GM23338 (cell line): ENCODE measurements at regions not wholly inside any gene's neighbourhood (a gene's known extent, or its start where the extent isn't known, plus 50 kb on each side); places are given as distances from the start of the nearest gene placed in this dataset.

Source experiments
- ATAC-seq: fragments of 200-7000 bp; cut with Tn5 transposase; 3 replicates; pipeline ENCODE4 v1.9.1; 2020
- DNase-seq: peaks from one replicate; pipeline ENCODE4 v3.0.0-alpha.2; 2015; ENCODE audit warnings: low spot score
- H2AFZ ChIP-seq: fragments of 200-600 bp; sonication (generic); 2 replicates; pipeline ENCODE4 v1.8.0; 2016; ENCODE audit warnings: antibody characterized with exemption, mild to moderate bottlenecking, moderate library complexity
- H3F3A ChIP-seq: fragments of 200-600 bp; sonication (generic); replicated peaks from 2 replicates; pipeline ENCODE4 v1.8.0; 2017; ENCODE audit warnings: antibody characterized with exemption, mixed run types, low read depth
- H3K27ac ChIP-seq: fragments of 200-600 bp; sonication (generic); 2 replicates; pipeline ENCODE4 v1.6.1; 2016; ENCODE audit warnings: low read depth
- H3K27me3 ChIP-seq: fragments of 200-600 bp; sonication (generic); 2 replicates; pipeline ENCODE4 v1.8.0; 2016; ENCODE audit warnings: mild to moderate bottlenecking, mixed run types, moderate library complexity; ENCODE audit not compliant: insufficient read depth
- H3K36me3 ChIP-seq: fragments of 200-600 bp; sonication (generic); 2 replicates; pipeline ENCODE4 v1.8.0; 2016; ENCODE audit warnings: mild to moderate bottlenecking; ENCODE audit not compliant: insufficient read depth
- H3K4me1 ChIP-seq: fragments of 200-600 bp; sonication (generic); 2 replicates; pipeline ENCODE4 v1.8.0; 2016; ENCODE audit warnings: mild to moderate bottlenecking, moderate library complexity; ENCODE audit not compliant: insufficient read depth
- H3K4me2 ChIP-seq: fragments of 200-600 bp; sonication (generic); 2 replicates; pipeline ENCODE4 v1.7.1; 2017; ENCODE audit warnings: mixed run types
- H3K4me3 ChIP-seq: fragments of 200-600 bp; sonication (generic); 2 replicates; pipeline ENCODE4 v1.6.1; 2016; ENCODE audit warnings: mixed run types
- H3K79me2 ChIP-seq: fragments of 200-600 bp; sonication (generic); replicated peaks from 2 replicates; pipeline ENCODE4 v1.8.0; 2017; ENCODE audit warnings: mild to moderate bottlenecking; ENCODE audit not compliant: insufficient read depth
- H3K9me2 ChIP-seq: fragments of 200-600 bp; sonication (generic); 2 replicates; pipeline ENCODE4 v1.8.0; 2017; ENCODE audit not compliant: insufficient read depth
- H4K20me1 ChIP-seq: fragments of 200-600 bp; sonication (generic); replicated peaks from 2 replicates; pipeline ENCODE4 v1.8.0; 2017; ENCODE audit warnings: mild to moderate bottlenecking; ENCODE audit not compliant: insufficient read depth
- H3K27ac Mint-ChIP-seq: 2 replicates; pipeline ENCODE4 v1.8.0; 2020; ENCODE audit warnings: inconsistent platforms, mild to moderate bottlenecking, moderate library complexity, mixed read lengths
- H3K27me3 Mint-ChIP-seq: 3 replicates; pipeline ENCODE4 v1.8.0; 2022; ENCODE audit warnings: low read depth, mild to moderate bottlenecking, moderate library complexity, mixed read lengths, inconsistent platforms; ENCODE audit not compliant: insufficient read depth, poor library complexity
- H3K36me3 Mint-ChIP-seq: 3 replicates; pipeline ENCODE4 v1.8.0; 2021; ENCODE audit warnings: low read depth, mild to moderate bottlenecking, inconsistent platforms, moderate library complexity, mixed read lengths
- H3K4me1 Mint-ChIP-seq: 3 replicates; pipeline ENCODE4 v1.8.0; 2020; ENCODE audit warnings: mild to moderate bottlenecking, inconsistent platforms, mixed read lengths
- H3K4me3 Mint-ChIP-seq: 3 replicates; pipeline ENCODE4 v1.8.0; 2021; ENCODE audit warnings: moderate library complexity, mild to moderate bottlenecking, inconsistent platforms, mixed read lengths
- H3K9me3 Mint-ChIP-seq: 3 replicates; pipeline ENCODE4 v1.8.0; 2020; ENCODE audit warnings: moderate library complexity, mild to moderate bottlenecking, inconsistent platforms, mixed read lengths
- CREB1 ChIP-seq: fragments of 250-450 bp; sonication (Bioruptor Pico); IDR thresholded peaks from 2 replicates; pipeline ENCODE4 v1.5.0; 2020; ENCODE audit warnings: low read depth, mild to moderate bottlenecking, moderate library complexity
- EZH2 ChIP-seq: fragments of 200-600 bp; sonication (generic); IDR thresholded peaks from one replicate; pipeline ENCODE4 v1.8.0; 2017; ENCODE audit warnings: antibody characterized with exemption, mild to moderate bottlenecking, low read depth; ENCODE audit not compliant: unreplicated experiment
- EZH2phosphoT487 ChIP-seq: fragments of 200-600 bp; sonication (generic); IDR thresholded peaks from one replicate; pipeline ENCODE4 v1.8.1; 2018; ENCODE audit warnings: antibody characterized with exemption; ENCODE audit not compliant: unreplicated experiment
- JUNB ChIP-seq: IDR thresholded peaks from one replicate; pipeline ENCODE4 v1.6.1; 2016; ENCODE audit warnings: antibody characterized with exemption; ENCODE audit not compliant: unreplicated experiment
- NANOG ChIP-seq: IDR thresholded peaks from 2 replicates; pipeline ENCODE4 v1.6.1; 2016; ENCODE audit warnings: antibody characterized with exemption, borderline replicate concordance
- POLR2AphosphoS5 ChIP-seq: IDR thresholded peaks from 2 replicates; pipeline ENCODE4 v1.6.1; 2016; ENCODE audit warnings: antibody characterized with exemption, low read depth
- STAT1 ChIP-seq: IDR thresholded peaks from one replicate; pipeline ENCODE4 v1.6.1; 2016; ENCODE audit warnings: antibody characterized with exemption; ENCODE audit not compliant: unreplicated experiment
- ZNF114 ChIP-seq: fragments of 250-450 bp; sonication (Bioruptor Pico); IDR thresholded peaks from 2 replicates; pipeline ENCODE4 v1.5.0; 2020; ENCODE audit warnings: mild to moderate bottlenecking, moderate library complexity
- ZNF331 ChIP-seq: fragments of 250-450 bp; sonication (Bioruptor Pico); IDR thresholded peaks from 2 replicates; pipeline ENCODE4 v1.5.0; 2020; ENCODE audit warnings: low read depth, mild to moderate bottlenecking, moderate library complexity
- TF ChIP-seq, protein P1 (sequence below): IDR thresholded peaks from 2 replicates; pipeline ENCODE4 v1.6.1; 2016; ENCODE audit warnings: antibody characterized with exemption
- TF ChIP-seq, protein P2 (sequence below): IDR thresholded peaks from one replicate; pipeline ENCODE4 v1.6.1; 2018; ENCODE audit warnings: antibody characterized with exemption; ENCODE audit not compliant: unreplicated experiment
- TF ChIP-seq, protein P3 (sequence below): fragments of 250-450 bp; sonication (Bioruptor Pico); IDR thresholded peaks from 2 replicates; pipeline ENCODE4 v1.5.0; 2020; ENCODE audit warnings: mild to moderate bottlenecking, moderate library complexity
- TF ChIP-seq, protein P4 (sequence below), 2 experiments: fragments of 200-600 bp in 1 of 2; sonication (generic) in 1 of 2; conservative IDR thresholded peaks; 2 replicates each; pipeline versions ENCODE4 v1.5.1 to v1.6.1; 2016 to 2017; ENCODE audit warnings: antibody characterized with exemption in 2 of 2, low read depth in 2 of 2, mild to moderate bottlenecking in 2 of 2, moderate library complexity in 1 of 2

DNA sequence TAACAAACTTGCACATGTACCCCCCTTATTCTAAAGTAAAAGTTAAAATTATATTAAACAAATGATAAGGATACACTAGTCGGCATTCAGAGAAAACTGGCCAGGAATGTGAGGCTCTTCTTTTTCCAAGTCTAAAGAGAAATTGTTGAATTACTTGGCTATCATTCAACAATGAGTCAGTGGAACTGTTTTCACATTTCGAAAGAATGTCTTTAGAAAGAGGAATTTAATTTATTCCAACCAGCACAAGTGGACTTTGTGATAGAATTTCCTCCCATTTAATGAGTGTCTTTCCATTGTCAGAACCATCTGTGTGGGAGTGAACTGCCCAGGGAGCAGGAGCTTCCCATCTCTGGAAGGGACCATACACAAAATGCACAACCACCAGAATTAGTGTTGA is 792.2 kb downstream of the EPHA4 start:
- no peaks in the 10 kb centered on the region for H3F3A ChIP-seq
- ATAC-seq (no peak), DNase-seq (no peak)
- no peaks in the 10 kb centered on the region for H3K4me1 ChIP-seq
- Mint-ChIP-seq H3K27me3 (peaks cover 2% of the 10 kb centered on the region), H3K36me3 (no peaks in the 10 kb centered on the region; the same call in 2 of the 3 replicates), H3K27ac (no peak overlapping the region), H3K4me3 (no peak overlapping the region), H3K9me3 (no peaks in the 10 kb centered on the region; the same call in 1 of the 3 replicates), H3K4me1 (peaks cover 20% of the 10 kb centered on the region)
- no peaks in the 10 kb centered on the region for H3K36me3 ChIP-seq
- no peaks in the 10 kb centered on the region for H3K79me2 ChIP-seq
- H3K27me3 ChIP-seq = peaks cover 2% of the 10 kb centered on the region; the same call in 1 of the 2 replicates
- H4K20me1 ChIP-seq = no peaks in the 10 kb centered on the region
- no peak overlapping the region for H3K27ac ChIP-seq
- no peak overlapping the region for H3K4me3 ChIP-seq
- H3K9me2 ChIP-seq = no peaks in the 10 kb centered on the region
- no peak overlapping the region for H2AFZ ChIP-seq
- no peak overlapping the region for H3K4me2 ChIP-seq
- TF ChIP-seq STAT1 (no peak), EZH2phosphoT487 (no peak), NANOG (no peak), POLR2AphosphoS5 (no peak), EZH2 (no peak), CREB1 (no peak), ZNF331 (CRISPR knock-in tag) (no peak), ZNF114 (CRISPR knock-in tag) (no peak), JUNB (no peak)
- TF ChIP-seq, protein P1, sequence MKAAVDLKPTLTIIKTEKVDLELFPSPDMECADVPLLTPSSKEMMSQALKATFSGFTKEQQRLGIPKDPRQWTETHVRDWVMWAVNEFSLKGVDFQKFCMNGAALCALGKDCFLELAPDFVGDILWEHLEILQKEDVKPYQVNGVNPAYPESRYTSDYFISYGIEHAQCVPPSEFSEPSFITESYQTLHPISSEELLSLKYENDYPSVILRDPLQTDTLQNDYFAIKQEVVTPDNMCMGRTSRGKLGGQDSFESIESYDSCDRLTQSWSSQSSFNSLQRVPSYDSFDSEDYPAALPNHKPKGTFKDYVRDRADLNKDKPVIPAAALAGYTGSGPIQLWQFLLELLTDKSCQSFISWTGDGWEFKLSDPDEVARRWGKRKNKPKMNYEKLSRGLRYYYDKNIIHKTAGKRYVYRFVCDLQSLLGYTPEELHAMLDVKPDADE = no peak
- TF ChIP-seq, protein P2, sequence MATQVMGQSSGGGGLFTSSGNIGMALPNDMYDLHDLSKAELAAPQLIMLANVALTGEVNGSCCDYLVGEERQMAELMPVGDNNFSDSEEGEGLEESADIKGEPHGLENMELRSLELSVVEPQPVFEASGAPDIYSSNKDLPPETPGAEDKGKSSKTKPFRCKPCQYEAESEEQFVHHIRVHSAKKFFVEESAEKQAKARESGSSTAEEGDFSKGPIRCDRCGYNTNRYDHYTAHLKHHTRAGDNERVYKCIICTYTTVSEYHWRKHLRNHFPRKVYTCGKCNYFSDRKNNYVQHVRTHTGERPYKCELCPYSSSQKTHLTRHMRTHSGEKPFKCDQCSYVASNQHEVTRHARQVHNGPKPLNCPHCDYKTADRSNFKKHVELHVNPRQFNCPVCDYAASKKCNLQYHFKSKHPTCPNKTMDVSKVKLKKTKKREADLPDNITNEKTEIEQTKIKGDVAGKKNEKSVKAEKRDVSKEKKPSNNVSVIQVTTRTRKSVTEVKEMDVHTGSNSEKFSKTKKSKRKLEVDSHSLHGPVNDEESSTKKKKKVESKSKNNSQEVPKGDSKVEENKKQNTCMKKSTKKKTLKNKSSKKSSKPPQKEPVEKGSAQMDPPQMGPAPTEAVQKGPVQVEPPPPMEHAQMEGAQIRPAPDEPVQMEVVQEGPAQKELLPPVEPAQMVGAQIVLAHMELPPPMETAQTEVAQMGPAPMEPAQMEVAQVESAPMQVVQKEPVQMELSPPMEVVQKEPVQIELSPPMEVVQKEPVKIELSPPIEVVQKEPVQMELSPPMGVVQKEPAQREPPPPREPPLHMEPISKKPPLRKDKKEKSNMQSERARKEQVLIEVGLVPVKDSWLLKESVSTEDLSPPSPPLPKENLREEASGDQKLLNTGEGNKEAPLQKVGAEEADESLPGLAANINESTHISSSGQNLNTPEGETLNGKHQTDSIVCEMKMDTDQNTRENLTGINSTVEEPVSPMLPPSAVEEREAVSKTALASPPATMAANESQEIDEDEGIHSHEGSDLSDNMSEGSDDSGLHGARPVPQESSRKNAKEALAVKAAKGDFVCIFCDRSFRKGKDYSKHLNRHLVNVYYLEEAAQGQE = no peak
- TF ChIP-seq, protein P3, sequence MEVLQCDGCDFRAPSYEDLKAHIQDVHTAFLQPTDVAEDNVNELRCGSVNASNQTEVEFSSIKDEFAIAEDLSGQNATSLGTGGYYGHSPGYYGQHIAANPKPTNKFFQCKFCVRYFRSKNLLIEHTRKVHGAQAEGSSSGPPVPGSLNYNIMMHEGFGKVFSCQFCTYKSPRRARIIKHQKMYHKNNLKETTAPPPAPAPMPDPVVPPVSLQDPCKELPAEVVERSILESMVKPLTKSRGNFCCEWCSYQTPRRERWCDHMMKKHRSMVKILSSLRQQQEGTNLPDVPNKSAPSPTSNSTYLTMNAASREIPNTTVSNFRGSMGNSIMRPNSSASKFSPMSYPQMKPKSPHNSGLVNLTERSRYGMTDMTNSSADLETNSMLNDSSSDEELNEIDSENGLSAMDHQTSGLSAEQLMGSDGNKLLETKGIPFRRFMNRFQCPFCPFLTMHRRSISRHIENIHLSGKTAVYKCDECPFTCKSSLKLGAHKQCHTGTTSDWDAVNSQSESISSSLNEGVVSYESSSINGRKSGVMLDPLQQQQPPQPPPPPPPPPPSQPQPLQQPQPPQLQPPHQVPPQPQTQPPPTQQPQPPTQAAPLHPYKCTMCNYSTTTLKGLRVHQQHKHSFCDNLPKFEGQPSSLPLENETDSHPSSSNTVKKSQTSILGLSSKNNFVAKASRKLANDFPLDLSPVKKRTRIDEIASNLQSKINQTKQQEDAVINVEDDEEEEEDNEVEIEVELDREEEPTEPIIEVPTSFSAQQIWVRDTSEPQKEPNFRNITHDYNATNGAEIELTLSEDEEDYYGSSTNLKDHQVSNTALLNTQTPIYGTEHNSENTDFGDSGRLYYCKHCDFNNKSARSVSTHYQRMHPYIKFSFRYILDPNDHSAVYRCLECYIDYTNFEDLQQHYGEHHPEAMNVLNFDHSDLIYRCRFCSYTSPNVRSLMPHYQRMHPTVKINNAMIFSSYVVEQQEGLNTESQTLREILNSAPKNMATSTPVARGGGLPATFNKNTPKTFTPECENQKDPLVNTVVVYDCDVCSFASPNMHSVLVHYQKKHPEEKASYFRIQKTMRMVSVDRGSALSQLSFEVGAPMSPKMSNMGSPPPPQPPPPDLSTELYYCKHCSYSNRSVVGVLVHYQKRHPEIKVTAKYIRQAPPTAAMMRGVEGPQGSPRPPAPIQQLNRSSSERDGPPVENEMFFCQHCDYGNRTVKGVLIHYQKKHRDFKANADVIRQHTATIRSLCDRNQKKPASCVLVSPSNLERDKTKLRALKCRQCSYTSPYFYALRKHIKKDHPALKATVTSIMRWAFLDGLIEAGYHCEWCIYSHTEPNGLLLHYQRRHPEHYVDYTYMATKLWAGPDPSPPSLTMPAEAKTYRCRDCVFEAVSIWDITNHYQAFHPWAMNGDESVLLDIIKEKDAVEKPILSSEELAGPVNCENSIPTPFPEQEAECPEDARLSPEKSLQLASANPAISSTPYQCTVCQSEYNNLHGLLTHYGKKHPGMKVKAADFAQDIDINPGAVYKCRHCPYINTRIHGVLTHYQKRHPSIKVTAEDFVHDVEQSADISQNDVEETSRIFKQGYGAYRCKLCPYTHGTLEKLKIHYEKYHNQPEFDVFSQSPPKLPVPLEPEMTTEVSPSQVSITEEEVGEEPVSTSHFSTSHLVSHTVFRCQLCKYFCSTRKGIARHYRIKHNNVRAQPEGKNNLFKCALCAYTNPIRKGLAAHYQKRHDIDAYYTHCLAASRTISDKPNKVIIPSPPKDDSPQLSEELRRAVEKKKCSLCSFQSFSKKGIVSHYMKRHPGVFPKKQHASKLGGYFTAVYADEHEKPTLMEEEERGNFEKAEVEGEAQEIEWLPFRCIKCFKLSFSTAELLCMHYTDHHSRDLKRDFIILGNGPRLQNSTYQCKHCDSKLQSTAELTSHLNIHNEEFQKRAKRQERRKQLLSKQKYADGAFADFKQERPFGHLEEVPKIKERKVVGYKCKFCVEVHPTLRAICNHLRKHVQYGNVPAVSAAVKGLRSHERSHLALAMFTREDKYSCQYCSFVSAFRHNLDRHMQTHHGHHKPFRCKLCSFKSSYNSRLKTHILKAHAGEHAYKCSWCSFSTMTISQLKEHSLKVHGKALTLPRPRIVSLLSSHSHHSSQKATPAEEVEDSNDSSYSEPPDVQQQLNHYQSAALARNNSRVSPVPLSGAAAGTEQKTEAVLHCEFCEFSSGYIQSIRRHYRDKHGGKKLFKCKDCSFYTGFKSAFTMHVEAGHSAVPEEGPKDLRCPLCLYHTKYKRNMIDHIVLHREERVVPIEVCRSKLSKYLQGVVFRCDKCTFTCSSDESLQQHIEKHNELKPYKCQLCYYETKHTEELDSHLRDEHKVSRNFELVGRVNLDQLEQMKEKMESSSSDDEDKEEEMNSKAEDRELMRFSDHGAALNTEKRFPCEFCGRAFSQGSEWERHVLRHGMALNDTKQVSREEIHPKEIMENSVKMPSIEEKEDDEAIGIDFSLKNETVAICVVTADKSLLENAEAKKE (CRISPR knock-in tag) = no peak
- TF ChIP-seq, protein P4, sequence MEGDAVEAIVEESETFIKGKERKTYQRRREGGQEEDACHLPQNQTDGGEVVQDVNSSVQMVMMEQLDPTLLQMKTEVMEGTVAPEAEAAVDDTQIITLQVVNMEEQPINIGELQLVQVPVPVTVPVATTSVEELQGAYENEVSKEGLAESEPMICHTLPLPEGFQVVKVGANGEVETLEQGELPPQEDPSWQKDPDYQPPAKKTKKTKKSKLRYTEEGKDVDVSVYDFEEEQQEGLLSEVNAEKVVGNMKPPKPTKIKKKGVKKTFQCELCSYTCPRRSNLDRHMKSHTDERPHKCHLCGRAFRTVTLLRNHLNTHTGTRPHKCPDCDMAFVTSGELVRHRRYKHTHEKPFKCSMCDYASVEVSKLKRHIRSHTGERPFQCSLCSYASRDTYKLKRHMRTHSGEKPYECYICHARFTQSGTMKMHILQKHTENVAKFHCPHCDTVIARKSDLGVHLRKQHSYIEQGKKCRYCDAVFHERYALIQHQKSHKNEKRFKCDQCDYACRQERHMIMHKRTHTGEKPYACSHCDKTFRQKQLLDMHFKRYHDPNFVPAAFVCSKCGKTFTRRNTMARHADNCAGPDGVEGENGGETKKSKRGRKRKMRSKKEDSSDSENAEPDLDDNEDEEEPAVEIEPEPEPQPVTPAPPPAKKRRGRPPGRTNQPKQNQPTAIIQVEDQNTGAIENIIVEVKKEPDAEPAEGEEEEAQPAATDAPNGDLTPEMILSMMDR (conservative IDR thresholded peaks at IDR 0.05; ENCODE audit: low read depth in 2 of 2) = no peak
